NK-92 (cell line): ENCODE measurements at regions not wholly inside any gene's neighbourhood (a gene's known extent, or its start where the extent isn't known, plus 50 kb on each side); places are given as distances from the start of the nearest gene placed in this dataset.

Experiments
- DNase-seq: peaks from one replicate; lab custom pipeline; 2025; ENCODE audit not compliant: unreplicated experiment; lab: John Stamatoyannopoulos, UW

GRCh38 chr7:156232931-156233705 is 407.5 kb upstream of the RNF32 start:
- no peak for DNase-seq

- no peak for DNase-seq
Measured at GRCh38 chr7:156230576-156230975, 410.0 kb upstream of the RNF32 start.

GRCh38 chr7:156224833-156225225 is 412.6 kb upstream of the SHH start:
- DNase-seq, result no peak

DNA sequence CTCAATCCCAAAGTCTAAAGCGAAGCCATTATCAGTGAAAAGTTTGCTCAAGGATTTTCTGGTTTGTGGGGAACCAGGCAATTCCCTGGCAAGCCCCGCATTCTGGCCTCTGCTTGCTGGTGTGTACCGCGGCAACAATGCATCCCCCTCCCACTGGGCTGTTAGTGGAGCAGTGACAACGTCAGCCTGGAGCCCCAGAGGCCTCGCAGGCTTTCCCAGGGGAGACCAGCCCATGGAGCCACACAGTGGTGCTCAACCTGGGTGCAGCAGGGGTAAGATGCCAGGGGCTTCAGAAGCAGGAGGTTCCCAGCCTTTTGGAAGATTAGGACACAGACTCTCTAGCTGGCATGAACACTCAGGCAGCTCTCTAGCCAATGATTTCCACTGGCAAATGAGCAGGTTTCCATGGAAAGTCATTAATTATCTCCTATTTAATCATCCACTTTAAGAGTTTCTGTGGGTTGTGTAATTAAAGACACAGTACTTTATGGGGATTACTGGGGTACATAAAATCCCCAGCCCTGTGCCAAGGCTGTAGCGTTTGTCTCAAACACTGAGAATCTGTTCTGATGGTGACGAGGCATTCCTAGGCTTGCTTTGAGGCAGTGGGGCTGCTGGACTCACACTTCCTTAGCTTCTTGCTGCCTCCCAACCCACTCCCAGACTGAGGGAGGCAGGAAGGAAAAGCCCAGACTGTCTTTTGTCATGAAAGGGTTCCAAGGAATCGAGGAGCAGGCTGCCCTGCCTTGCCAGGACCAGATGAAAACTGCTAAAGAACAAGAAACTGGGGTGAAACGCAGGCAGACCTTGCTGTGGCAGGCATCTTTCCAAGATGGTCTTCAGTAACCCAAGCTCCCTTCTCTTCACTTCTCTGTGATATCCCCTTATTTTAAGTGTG is 411.9 kb upstream of the SHH start:
- no peak for DNase-seq

DNA sequence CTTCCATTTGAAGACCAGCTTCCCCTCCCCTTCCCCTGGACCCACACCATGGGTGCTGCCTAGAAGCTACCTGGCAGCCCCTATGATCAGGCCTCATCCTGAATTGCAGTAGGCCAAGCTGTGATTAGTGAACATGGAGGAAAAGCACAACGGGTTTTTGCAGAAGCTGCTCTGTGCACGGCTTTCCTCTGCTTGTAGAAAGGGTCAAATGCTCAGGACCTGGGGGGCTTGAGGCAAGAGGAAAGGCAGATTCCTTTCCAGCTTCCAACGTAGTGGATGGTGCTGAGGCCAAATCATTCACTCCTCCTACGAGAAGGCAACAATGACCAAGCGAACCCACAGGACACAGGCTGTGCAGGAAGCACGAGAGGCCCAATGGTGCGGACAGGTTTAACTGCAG is 410.3 kb upstream of the SHH start:
- no peak for DNase-seq

- no peak for DNase-seq
Measured at GRCh38 chr7:156222151-156222550, 409.9 kb upstream of the SHH start.

GRCh38 chr7:156220701-156221100 is 408.4 kb upstream of the SHH start:
- no peak for DNase-seq

GRCh38 chr7:156220078-156220605 is 407.9 kb upstream of the SHH start:
- DNase-seq, result no peak

DNA sequence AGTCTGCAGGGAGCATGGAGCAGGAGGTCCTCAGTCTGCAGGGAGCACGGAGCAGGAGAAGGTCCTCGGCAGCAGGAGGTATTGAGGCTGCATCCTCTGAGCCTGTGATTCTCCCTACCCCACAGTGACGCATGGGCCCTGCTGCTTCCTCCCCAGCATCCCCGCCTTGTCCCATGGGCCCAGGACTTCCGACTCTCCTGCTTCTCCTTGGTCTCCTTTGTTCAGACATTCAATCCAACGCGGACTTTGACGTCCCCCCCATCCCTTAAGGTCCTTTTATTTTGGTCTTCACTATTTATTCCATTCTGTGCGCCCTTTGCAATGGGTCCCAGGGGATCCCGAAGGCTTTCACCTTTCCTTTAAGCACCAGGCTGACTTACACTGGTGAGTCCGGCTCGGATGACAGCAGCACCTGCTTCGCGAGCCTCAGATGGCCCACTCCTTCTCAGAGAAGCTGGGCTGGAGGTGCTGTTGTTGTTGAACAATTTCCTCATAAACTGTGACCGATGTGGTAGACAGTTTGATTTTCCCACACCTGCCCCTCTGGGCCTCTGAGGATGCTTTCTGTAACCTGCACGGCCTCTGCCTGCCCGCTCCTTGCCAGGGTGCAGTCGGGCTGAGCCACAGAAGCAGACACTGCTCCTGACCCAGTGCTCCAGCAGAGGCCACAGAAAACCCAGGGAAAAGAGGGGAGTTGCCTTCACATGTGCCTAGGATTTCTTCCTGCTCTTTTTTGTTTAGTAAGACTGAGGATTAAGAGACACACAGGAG is 407.2 kb upstream of the SHH start:
- no peak for DNase-seq

- DNase-seq, result no peak
Measured at GRCh38 chr7:156218544-156219306, 406.5 kb upstream of the SHH start.

DNA sequence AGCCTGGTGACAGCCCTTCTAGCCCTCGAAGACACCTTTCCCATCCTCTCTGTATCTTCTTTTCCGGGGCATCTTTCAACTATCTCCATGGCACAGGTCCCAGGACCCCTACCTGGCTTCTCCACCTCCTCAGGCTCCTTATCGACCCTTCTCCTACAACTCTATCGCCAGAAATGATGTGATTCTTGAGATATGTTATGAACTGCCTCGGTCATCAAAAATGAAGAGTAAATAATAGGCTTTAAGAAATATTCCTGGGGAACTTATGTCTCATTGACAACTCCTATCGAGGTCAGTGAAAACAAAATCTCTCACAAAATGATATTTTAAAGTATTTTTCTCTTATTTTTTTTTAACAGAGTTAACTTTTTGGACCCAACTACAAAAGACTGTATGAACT is 405.5 kb upstream of the SHH start:
- no peak for DNase-seq

- no peak for DNase-seq
Measured at GRCh38 chr7:156209087-156209486, 396.8 kb upstream of the SHH start.

DNA sequence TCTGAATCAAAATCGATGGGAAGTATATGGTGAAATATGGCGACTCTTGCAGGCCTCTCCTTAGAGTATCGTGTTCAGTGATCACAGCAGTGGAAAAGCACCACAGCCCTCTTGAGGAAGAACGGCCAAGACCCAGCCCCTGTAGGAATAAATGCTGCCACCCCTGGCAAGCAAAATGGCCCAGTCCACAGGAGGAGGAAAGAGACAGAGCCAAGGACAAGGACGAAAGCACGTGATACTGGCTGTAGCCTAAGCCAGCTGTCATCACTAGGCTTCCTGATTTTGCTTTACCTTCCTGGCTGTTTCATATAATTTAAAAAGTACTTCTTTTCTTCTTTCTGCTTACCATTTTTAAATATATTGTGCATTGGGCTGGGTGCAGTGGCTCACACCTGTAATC is 395.0 kb upstream of the SHH start:
- DNase-seq, result no peak

GRCh38 chr7:156206174-156206573 is 393.9 kb upstream of the SHH start:
- no peak for DNase-seq

DNA sequence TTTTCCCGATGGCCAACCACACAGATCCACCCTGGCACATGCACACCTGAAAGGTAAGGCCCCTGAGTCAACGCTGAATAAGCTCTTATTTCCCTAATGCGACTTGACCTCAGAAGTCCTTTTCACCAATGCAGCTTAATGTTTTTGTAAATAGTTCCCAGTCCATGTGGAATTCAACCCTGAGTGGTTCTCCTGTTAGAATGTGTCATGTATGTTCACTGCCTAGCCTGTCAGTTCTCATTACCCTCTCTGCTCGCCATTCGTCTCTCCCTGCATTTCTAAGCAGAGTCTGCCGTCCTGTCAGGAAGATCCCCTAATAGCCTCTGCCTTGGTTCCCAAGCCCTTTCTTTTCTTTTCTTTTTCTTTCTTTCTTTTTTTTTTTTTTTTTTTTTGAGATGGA is 392.6 kb upstream of the SHH start:
- no peak for DNase-seq

DNA sequence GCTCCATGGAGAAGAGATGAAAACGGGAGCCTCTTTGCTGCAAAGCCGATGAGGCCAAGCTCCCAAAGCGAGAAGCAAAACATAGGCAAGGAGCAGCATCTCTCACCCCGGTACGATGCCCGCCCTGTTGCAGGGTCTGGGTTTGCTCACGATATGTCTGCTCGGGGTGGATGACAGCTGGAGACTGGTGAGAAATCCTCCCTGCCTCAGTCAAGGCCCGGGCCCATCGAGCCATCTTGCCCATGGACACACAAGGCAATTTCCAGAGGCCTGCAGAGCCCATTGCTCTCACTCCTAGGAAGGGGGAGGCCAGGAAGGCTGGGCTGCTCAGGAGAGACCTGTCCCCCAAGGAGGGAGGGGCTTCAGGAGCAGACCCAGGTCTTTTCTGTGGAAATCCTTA is 391.7 kb upstream of the SHH start:
- no peak for DNase-seq

DNA sequence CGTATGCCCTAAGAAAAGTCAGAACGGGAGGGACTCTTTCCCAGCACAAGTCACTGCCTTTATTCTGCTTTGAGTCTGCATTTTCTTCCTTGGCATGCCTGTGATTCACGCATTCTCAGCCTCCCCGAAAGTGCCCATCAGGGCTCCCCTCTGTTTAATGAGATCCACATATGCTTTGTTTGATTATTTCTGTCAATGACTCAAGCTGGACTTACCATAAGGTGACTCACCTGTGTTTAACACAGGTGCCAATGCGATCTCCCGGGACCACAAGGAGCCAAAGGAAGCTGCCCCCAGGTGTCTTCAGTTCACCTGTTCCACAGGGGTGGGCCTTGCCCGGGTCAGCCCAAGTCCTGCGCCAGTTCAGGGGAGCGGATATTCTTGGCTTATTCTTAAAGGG is 386.0 kb upstream of the SHH start:
- no peak for DNase-seq

DNA sequence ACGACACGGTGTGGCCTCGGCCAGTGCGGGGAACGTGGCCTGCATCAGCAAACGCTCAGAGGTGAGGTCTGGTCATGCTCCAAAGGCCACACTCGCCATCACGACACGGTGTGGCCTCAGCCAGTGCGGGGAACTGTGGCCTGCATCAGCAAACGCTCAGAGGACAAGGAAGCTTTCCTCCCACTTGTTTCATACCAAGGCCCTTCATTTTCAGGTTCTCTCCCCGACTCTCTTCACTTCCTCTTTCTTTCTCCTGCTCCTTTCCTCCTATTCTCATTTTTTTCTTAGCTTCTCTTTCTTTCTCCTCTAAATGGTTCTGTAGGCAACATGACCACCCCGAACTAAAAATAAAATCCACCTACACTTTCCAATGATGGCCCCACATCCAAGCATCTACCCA is 384.4 kb upstream of the SHH start:
- no peak for DNase-seq

- DNase-seq, result no peak
Measured at GRCh38 chr7:156195276-156195675, 383.0 kb upstream of the SHH start.

- DNase-seq, result no peak
Measured at GRCh38 chr7:156194813-156195212, 382.6 kb upstream of the SHH start.

DNA sequence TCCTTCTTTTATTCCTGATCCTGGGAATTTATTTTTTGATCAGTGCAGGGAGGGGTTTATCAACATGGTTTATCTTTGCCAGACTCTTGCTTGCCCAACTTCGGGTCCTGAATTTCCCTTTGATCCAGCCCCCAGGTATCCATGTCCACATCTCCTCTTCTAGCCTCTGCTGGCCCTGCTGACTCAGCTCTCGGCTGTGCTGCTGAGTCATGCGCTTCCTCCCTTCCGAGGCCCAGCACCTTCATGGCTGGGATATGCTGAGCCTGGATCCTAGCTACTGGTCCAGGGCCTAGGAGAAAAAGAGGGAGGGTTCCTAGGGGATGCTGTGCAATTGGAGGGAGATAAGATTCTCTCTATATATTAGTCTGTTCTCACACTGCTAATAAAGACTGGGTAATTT is 380.7 kb upstream of the SHH start:
- DNase-seq, result no peak
